Adipocyte (in vitro differentiated cells): ENCODE measurements at regions not wholly inside any gene's neighbourhood (a gene's known extent, or its start where the extent isn't known, plus 50 kb on each side); places are given as distances from the start of the nearest gene placed in this dataset.
"Not testable (repeated sequence)": the region's sequence is repeated elsewhere in the genome, so short reads cannot be mapped to it uniquely, and the experiment has no call there.

Source experiments
- DNase-seq: peaks from one replicate; pipeline ENCODE4 v3.0.0-alpha.2; 2015; ENCODE audit warnings: low read depth
- H3K27me3 ChIP-seq: replicated peaks from 2 replicates; pipeline ENCODE4 v1.7.0; 2013; ENCODE audit warnings: mild to moderate bottlenecking, low read length, moderate library complexity; ENCODE audit not compliant: control insufficient read depth, insufficient read depth
- H3K36me3 ChIP-seq: 2 replicates; pipeline ENCODE4 v1.7.0; 2013; ENCODE audit warnings: low read length, mild to moderate bottlenecking, moderate library complexity; ENCODE audit not compliant: control insufficient read depth, insufficient read depth, severe bottlenecking
- H3K4me1 ChIP-seq: 2 replicates; pipeline ENCODE4 v1.7.0; 2013; ENCODE audit warnings: mild to moderate bottlenecking, low read length, moderate library complexity; ENCODE audit not compliant: control insufficient read depth, insufficient read depth
- H3K4me3 ChIP-seq: 2 replicates; pipeline ENCODE4 v1.7.0; 2013; ENCODE audit warnings: mild to moderate bottlenecking, low read length, moderate library complexity
- H3K9ac ChIP-seq: 2 replicates; pipeline ENCODE4 v1.7.0; 2013; ENCODE audit warnings: mild to moderate bottlenecking, low read length, moderate library complexity
- H3K9me3 ChIP-seq: 2 replicates; pipeline ENCODE4 v1.7.0; 2013; ENCODE audit warnings: mild to moderate bottlenecking, low read length, moderate library complexity; ENCODE audit not compliant: control insufficient read depth

DNA sequence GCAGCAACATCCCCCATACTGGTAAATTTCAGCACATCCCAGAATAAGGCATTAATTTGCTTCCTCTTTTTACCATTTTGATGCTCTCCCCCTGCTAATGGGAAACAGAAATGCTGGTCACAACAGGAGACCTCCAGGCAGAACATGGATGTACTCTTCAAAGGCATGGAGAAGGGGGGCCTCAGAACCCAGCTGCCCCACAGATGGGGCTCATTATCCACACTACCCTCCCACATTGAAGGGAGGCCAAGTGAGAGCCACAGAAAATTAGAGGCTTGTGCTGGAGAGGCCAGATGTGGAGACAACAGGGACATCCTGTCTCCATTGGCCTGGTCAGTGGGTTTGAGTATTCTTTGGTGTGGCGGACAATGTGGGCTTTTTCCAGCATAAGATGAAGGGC, 150.1 kb upstream of the CDH11 start:
- no peaks in the 10 kb centered on the region for H3K27me3 ChIP-seq
- no peak overlapping the region for H3K4me3 ChIP-seq
- H3K9me3 ChIP-seq, result no peaks in the 10 kb centered on the region
- H3K9ac ChIP-seq, result no peak overlapping the region
- no peaks in the 10 kb centered on the region for H3K4me1 ChIP-seq
- no peaks in the 10 kb centered on the region for H3K36me3 ChIP-seq
- DNase-seq, result no peak

DNA sequence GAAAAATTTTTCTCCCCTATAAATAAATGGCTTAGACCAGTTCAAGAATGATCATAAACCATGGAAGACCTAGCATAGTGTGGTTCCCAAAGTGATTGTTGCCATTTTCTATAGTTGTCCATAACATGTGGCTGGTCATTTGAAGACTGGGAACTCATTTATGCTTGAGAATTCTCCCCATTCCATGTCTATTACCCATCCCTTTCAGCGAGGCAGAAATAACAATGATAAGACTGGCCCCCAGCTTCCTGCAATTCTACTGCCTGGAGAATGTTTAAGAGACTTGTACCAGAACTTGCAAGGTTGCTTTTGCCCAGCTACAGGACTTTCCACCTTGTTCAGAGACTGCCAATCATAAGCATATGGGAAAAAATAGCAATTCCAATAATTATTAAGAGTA, 146.5 kb upstream of the CDH11 start:
- Histone ChIP-seq H3K4me1 (no peaks in the 10 kb centered on the region), H3K9me3 (no peaks in the 10 kb centered on the region)

DNA sequence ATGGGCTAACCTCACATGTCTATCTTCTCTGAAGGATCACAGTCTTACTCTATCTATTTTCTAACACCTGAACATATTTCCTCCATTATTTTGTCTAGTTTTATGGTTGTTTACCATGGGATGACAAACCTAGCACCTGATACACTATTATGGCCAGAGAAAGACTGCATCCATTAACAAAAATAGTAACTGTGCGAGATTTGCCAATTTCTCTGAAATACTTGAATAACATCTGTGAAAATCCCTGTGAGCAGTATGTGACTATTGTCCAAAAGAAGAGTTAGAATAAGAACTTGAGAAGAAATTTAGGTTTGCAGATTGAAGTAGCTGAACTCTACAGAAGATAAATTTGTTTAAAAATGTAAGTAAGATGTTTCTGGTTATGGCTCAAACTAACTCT, 142.0 kb upstream of the CDH11 start:
- Histone ChIP-seq H3K36me3 (no peaks in the 10 kb centered on the region), H3K27me3 (no peaks in the 10 kb centered on the region), H3K9ac (no peak overlapping the region), H3K4me3 (no peak overlapping the region), H3K4me1 (no peaks in the 10 kb centered on the region), H3K9me3 (peaks cover 9% of the 10 kb centered on the region)
- DNase-seq, result no peak

More for the DNA sequence above, 146.5 kb upstream of the CDH11 start:
- no peaks in the 10 kb centered on the region for H3K27me3 ChIP-seq
- H3K9ac ChIP-seq, result no peak overlapping the region
- no peak overlapping the region for H3K4me3 ChIP-seq
- H3K36me3 ChIP-seq, result no peaks in the 10 kb centered on the region
- peak; percentile 24 for DNase-seq

DNA sequence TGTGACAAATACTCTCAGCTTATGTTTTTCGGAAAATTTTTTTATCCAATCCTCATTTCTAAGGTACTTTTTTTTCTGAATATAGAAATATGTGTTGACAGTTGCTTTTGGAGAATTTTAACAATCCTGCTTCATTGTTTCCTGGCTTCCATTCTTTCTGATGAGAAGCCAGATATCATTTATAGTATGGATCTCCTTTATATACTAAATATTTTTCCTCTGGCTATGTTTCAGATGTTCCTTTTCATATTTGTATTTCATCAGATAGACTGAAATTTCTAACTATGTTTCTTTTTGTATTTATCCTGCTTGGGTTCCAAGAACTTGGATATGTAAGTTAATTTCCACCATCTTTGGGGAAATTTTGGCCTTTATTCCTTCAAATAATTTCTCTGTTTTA, 138.9 kb upstream of the CDH11 start:
- Histone ChIP-seq H3K36me3 (no peaks in the 10 kb centered on the region), H3K27me3 (no peaks in the 10 kb centered on the region), H3K4me3 (no peak overlapping the region), H3K9me3 (peaks cover 9% of the 10 kb centered on the region), H3K9ac (no peak overlapping the region), H3K4me1 (no peaks in the 10 kb centered on the region)
- no peak for DNase-seq

DNA sequence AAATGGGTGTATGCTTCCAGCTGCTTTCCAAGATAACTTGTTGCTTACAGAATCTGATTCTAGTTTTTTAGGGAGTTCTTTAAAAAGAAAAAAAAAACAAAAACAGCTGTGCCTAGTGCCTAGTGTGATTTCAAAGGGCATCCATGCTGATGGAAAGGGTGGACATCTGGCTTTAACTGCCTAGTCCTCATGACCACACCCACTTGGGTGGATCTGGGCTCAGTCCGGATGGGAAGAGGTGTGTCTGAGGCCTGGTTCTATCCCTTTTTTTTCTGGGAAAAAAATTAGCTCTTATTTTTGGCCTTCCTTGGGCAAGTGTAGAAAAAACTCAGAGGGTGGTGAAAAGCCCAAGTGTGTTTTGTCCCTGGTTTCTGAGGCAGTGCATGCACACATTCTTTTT, 132.3 kb upstream of the CDH11 start:
- Histone ChIP-seq H3K9me3 (no peaks in the 10 kb centered on the region), H3K9ac (no peak overlapping the region), H3K36me3 (no peaks in the 10 kb centered on the region), H3K4me1 (peaks cover 10% of the 10 kb centered on the region), H3K4me3 (no peak overlapping the region), H3K27me3 (no peaks in the 10 kb centered on the region)
- no peak for DNase-seq

DNA sequence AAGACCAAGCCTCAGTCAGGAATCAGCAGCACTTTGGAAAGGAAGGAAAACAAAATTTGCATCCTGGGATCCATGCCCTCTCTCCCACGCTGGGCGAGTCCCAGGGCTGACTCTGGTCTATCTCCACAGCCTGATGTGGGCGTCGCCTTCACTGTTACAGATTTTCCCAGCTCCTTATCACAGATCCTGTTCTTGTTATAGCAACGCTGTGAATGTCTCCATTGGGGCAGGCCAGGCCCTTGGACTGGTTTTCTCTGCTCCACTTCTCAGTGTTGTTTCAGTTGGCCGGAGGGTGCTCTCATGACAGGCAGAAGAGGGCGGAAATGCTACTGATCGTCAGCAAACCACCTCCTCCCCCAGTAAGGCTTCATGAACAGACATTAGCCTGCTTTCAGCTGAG, 127.9 kb upstream of the CDH11 start:
- Histone ChIP-seq H3K4me1 (peaks cover 10% of the 10 kb centered on the region), H3K9ac (peak overlapping the region; percentile 43), H3K27me3 (no peaks in the 10 kb centered on the region), H3K9me3 (no peaks in the 10 kb centered on the region), H3K4me3 (peak overlapping the region; percentile 48), H3K36me3 (no peaks in the 10 kb centered on the region)
- no peak for DNase-seq

DNA sequence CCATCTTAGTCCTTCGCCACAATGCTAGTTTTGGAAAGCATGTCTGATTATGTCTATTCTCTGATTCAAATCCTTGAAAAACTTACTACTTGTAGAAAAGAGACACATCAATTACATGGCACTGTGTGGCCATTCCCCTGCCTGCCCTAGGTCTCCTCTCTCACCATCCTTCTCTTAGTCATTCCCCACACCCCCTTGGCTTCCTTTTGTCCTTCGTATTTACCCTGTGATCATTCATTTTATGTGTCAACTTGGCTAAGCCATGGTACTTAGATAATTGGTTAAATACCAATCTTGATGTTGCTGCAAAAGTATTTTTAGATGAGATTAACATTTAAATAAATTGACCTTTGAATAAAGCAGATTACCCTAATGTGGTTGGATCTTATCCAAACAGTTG, 122.9 kb upstream of the CDH11 start:
- no peaks in the 10 kb centered on the region for H3K36me3 ChIP-seq
- peaks cover 4% of the 10 kb centered on the region for H3K4me1 ChIP-seq
- no peak overlapping the region for H3K9ac ChIP-seq
- no peak for DNase-seq
- H3K27me3 ChIP-seq, result no peaks in the 10 kb centered on the region
- H3K9me3 ChIP-seq, result no peaks in the 10 kb centered on the region
- no peak overlapping the region for H3K4me3 ChIP-seq

DNA sequence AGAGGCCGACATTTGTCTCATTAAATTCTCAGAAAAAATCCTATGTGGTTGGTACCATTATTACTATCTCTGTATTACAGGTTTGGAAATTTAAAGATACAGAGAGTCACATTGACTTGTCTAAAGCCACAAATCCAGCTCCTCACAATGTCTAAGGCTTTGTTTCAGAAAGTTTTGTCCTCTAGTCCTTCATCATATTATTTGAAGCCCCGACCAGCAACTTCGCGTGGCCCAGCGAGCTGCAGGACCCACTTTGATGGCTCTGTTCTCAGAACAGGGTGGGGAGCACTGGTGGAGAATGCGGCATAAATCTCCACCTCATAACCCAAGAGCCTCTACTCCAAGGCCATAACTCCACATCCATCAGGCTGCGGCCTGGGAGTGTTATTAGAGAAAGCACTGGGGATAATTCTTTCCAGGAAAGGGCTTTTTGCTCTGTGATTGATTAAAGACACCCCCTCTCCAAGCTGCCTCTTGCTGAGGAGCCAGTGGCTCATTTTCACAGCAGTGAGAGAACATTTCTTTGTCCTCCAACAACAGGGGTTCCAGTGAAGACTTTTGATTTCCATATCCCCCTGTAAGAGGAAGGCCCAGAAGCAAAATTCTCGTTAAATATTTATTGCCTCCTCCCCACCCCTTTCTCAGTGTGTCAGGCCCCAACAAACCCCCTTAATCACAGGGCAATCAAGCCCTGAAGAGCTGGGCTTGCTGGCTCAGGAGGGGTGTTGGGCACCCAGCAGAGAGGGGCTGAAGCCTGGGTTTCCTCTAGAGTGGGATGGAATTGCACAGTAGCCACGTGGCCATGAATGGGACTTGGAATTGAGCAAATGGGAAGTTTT, 113.7 kb upstream of the CDH11 start:
- Histone ChIP-seq H3K4me1 (no peaks in the 10 kb centered on the region), H3K4me3 (no peak overlapping the region), H3K9me3 (no peaks in the 10 kb centered on the region), H3K36me3 (no peaks in the 10 kb centered on the region), H3K9ac (no peak overlapping the region), H3K27me3 (no peaks in the 10 kb centered on the region)
- DNase-seq, result no peak

DNA sequence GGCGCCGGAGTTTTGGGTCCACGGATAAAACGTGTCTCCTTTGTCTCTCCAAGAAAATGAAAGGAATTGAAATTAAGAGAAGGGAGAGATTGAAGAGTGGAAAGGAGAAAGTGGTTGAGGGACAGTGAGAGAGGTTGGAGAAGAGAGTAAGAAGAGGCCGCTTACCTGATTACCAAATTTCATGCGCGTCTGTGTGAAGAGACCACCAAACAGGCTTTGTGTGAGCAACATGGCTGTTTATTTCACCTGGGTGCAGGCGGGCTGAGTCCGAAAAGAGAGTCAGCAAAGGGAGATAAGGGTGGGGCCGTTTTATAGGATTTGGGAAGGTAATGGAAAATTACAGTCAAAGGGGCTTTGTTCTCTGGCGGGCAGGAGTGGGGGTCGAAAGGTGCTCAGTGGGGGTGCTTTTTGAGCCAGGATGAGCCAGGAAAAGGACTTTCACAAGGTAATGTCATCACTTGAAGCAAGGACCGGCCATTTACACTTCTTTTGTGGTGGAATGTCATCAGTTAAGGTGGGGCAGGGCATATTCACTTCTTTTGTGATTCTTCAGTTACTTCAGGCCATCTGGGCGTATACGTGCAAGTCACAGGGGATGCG, 113.0 kb upstream of the CDH11 start:
- not testable (repeated sequence) for H3K36me3 ChIP-seq, H3K9me3 ChIP-seq, H3K27me3 ChIP-seq, H3K4me1 ChIP-seq, H3K4me3 ChIP-seq, H3K9ac ChIP-seq, DNase-seq

DNA sequence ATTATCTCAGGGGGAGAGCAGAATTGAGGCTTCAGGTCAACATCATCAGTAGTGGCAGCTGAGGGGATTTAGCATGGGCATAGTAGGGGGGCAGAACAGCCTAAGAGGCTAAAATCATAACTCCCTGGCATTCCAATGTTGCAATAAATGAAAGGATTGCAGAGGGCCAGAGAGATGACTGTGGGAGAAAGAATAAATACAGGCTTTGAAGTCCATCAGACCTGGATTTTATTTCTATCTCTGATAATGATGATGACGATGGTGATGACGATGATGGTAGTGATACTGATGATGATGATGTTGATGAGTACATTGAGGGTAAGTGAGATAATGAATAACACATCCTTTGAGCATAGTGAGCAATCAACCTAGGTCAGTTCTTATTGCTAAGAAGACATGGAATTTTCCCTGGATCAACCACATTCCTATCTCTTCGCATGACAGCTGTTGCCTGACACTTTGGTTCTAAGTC, 107.4 kb upstream of the CDH11 start:
- Histone ChIP-seq H3K9ac (no peak overlapping the region), H3K4me3 (no peak overlapping the region), H3K27me3 (no peaks in the 10 kb centered on the region), H3K9me3 (no peaks in the 10 kb centered on the region), H3K36me3 (no peaks in the 10 kb centered on the region), H3K4me1 (no peaks in the 10 kb centered on the region)
- peak; percentile 62 for DNase-seq

DNA sequence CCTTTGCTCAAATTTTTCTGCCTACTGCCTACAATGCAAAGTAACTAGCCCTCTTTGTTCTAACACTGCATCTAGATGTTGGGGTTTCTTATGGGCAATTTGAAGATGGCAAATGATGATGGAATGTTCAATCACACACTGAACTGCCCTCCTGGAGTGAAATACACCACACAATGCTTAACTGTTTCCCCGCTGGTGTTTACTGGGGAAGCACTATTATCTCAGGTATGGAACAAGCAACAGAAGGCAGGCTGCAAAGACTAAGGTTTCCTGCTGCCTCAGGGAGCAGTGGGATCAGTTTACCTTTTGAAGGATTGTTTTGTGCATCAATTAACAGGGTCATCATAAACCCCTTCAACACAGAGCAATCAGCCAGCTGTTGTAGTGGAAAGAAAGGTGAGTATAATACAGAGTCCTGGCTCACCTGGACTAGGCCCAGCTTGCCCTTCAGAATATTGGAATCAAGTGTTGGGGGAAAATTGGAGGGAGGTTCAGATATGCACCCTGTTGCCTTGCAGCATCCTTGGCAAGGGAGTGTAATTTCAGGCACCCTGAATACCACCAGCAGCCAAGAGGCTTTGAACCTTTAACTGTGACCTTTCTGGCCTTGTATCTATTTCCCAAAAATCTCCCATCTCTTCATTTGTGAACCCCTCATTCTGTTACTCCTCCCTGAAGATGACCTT, 105.4 kb upstream of the CDH11 start:
- DNase-seq, result no peak
- no peaks in the 10 kb centered on the region for H3K27me3 ChIP-seq
- no peak overlapping the region for H3K9ac ChIP-seq
- H3K36me3 ChIP-seq, result no peaks in the 10 kb centered on the region
- no peaks in the 10 kb centered on the region for H3K9me3 ChIP-seq
- no peaks in the 10 kb centered on the region for H3K4me1 ChIP-seq
- no peak overlapping the region for H3K4me3 ChIP-seq
